Suppressor macrophage treated with lipopolysaccharide for 4 hours (primary cell): ENCODE measurements at regions not wholly inside any gene's neighbourhood (a gene's known extent, or its start where the extent isn't known, plus 50 kb on each side); places are given as distances from the start of the nearest gene placed in this dataset.

Source experiments
- DNase-seq: peaks from one replicate; pipeline ENCODE4 v3.0.0-alpha.2; 2020

DNA sequence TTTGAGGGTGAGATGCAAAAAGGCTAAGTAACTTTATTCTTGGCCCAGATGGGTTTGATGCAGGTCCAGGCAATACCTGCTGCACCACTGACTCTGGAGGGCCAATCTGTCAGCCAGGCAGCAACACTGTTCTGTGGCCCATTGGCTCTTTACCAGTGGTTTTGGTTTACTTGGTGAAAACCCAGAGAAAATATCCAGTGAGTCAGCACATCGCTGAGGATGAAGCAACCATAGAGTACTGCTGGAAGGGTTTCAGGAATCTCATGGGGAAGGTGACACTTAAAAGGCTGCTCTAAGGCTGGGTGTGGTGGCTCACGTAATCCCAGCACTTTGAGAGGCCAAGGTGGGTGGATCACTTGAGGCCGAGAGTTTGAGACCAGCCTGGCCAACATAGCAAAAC is 192.5 kb upstream of the FAM98A start:
- no peak for DNase-seq

DNA sequence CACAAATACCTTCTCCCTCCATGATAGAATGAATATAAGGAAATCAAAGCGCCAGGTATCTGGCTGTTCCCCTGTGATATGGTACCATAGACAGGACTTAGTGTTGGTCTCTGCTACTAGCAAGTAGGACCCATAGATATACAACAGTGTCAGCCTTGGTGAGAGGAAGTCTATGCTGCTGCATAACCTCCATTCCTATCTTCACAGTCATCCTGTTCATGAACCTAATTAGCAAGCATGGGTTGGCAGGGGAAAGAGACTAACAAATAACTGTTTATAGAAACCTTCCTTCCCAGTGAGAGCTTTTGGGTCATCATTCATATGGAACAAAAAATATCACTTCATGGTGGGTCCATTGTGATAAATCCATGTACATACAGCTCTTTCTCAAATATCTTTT is 188.9 kb upstream of the FAM98A start:
- no peak for DNase-seq

DNA sequence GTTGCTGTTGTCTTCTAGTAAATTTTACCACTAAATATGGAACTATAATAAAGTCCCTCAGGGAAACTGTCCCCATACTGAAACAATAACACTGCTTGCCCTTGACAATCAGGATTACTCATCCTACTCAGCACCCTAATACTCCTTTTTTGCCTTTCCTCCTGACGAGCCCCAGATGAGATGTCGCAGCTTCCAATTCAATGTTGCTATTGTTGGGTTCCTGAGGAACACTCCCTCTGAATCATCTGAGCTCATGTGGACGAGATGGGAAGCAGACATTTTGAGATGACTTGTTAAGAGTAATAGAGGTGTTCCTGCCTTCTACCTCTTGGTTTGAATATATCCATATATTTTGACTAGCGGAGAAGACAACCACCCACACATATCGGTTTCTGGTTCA is 187.8 kb upstream of the FAM98A start:
- DNase-seq = no peak

DNA sequence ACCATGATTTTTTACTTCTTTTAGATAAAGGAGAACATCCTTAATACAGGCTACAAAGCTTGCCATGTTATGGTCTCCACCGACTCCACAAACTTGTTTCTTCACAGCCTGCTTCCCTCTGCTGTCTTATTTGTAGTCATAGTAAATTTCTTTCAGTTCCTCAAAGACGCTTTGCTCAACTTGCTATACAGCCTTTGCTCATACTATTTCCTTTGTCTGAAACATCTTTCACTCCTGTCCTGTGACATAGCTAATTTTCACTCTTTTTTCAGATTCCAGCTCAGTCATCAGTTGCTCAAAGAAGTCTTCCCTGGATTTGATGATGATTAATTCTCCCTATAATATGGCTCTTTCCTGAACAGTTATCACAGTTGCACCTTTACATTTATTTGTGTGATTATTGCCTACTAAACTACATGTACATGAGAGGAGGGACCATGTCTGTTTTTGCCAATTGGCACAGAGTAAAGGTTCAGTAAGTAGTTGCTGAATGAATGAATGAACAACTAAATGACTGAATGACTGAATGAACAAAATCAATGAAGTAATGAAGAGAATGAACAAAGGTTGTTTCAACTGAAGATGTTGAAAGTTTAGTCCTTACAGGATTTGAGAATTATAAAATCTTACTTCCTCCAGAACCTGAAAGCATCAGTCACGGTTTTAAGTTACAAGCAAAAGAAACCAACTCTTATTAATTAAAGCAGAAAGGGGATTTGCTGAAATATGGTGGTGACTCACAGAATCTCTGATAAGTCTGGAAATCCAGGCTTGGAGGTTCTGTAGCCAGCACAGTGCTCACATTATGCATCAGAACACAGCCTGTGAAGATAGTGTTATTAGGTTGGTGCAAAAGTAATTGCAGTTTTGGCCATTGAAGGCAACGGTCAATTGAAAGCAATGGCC is 186.4 kb upstream of the FAM98A start:
- DNase-seq = peak; percentile 68

DNA sequence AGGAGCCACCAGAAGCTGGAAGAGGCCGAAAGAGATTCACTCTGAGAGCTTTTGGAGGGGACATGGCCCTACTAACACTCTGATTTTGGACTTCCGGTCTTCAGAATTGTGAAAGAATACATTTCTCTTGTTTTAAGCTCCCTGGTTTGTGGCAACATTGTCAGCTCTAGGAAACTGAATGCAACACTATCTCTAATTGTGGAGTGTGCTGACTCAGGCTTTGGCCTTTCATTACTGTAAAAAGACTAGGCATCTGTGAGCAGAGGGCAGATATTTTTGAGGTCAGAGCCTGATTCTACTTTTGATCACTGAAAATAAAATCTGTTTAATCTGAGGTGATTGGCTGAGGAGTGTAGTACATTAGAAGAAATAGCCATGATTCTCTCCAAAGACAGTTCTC is 185.4 kb upstream of the FAM98A start:
- DNase-seq = peak; percentile 11

DNA sequence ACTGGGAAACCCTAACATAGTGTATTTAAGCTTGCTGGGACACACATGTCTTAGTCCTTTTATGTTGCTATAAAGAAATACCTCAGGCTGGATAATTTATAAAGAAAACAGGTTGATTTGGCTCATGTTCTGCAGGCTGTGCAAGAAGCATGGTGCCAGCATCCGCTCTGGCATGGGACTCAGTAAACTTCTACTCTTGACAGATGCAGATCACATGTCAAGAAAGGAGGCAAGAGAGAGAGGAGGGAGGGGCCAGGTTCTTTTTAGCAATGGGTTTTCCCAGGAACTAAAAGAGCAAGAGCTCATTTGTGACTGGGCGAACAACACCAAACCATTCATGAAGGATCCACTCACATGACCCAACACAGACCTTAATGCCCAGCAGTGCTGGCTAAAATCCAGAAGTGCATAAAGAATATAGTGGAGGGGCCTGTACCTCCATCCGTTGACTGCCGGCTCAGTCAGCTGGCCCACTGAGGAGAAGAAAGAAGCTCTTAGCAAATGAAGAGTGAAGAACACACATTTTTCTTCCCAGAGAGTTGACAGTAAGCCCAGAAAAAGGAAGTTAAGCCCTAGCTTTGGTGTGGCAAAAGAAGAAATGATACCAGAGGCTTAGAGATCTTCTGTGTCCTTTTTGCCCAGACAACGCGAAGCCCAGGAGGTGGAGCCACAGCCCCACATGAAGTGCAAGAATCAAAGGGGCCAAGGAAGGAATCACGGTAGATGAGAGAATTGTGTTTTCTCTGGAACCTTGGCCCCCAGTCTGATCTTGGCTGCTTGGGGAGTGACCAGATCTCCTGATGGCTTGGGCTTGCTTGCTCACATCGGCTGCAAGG is 183.5 kb upstream of the FAM98A start:
- DNase-seq = peak; percentile 47

DNA sequence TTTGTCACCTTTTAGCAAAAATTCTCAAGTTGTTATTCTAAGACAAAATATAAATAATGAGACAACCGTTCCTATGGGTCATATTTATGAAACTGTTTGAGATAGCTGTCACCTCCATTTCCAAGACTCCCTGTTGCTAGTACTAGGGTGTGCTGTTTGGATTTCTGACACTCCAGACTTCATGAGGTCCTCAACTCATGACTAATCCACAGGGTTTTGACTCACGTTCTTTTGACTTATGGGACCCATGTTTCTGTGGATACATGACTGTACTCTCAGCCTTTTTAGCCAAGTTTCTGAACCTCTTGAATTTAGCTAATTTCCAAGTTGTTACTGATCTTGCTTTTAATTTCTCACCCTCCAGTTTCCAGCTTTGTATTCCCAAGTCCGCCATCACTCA is 178.7 kb upstream of the FAM98A start:
- DNase-seq = no peak

DNA sequence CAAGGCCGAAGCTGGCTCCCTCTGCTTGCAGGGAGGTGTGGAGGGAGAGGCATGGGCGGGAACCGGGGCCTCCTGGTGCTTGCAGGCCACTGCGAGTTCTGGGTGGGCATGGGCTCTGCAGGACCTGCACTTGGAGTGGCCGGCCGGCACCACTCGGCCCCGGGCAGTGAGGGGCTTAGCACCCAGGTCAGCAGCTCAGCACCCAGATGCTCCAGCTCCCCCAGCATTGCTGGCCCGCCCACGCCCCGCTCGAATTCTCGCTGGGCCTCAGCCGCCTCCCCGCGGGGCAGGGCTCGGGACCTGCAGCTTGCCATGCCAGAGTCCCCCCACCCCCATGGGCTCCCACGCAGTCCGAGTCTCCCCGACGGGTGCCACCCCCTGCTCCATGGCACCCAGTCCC is 176.2 kb upstream of the FAM98A start:
- no peak for DNase-seq

DNA sequence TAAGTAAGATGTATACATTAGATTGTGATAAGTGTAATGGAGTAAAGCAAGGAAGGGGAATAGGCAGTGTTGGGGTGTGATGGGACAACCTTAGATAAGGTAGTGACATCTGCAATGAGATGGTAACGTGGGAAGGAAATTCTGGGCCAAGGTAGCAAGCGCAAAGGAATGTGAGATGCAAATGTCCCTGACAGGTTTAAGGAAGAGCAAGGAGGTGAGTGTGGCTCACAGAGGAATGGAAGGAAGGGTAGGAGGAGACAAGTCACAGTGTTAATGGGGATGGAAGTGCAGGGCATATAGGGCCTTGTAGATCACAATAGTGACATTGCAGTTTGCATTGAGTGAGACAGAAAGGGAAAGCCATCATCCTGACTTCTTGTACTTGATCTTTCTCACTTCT is 170.9 kb upstream of the FAM98A start:
- no peak for DNase-seq

DNA sequence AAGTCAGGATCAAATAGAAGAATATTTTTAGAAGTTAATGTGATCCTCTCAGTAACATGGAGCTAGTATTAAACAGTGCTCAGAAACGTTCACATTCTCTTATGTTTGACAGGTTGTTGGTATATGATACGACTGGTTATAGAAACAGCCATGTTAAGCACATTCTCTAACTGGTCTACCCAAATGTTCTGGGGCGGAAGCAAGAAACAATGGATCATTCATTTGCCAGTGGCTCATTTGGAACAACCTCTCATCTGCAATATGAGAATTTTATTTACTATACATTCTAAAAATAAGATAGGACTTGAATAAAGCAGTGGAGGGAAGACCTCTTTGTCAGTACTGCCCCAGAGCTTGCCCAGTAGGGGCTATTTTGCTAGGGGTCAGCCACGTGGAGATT is 167.1 kb upstream of the FAM98A start:
- no peak for DNase-seq

DNA sequence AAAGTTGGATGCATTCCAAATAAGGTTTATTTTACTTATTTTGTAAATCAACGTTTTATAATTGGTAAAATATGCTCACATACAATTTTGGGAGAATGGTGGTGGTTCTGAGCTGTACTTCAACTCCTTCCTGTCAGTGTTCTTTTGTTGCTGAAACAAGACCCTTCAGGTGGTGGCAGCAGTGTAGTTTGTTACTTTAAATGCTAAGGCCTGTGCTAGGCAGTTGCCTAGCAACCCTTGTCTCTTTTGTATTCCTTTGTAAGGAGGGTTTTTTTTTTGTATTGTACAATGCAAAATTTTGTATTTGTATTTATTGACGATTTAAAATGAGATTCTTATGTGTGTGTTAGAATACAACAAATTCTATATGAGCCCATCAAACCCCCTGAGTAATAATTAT is 166.0 kb upstream of the FAM98A start:
- DNase-seq = no peak

DNA sequence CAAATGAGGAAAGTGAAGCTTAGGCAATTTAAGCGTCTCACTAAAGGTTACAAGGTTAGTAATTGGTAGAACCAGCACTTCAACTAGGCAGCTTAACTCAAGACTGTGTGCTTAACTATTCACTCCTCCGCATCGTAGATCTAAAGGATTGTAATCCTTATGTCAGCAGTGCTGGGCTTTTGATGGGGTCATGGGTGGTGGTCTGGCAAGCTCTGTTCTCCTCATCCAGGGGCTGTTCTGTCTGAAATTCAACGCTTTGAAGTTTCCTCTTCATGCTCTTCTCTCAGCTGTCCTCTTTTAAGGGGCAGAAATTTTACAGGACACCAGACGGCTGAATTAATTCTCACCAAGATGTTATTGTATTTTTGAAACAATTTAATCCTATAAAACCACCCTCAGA is 165.5 kb upstream of the FAM98A start:
- DNase-seq = no peak

DNA sequence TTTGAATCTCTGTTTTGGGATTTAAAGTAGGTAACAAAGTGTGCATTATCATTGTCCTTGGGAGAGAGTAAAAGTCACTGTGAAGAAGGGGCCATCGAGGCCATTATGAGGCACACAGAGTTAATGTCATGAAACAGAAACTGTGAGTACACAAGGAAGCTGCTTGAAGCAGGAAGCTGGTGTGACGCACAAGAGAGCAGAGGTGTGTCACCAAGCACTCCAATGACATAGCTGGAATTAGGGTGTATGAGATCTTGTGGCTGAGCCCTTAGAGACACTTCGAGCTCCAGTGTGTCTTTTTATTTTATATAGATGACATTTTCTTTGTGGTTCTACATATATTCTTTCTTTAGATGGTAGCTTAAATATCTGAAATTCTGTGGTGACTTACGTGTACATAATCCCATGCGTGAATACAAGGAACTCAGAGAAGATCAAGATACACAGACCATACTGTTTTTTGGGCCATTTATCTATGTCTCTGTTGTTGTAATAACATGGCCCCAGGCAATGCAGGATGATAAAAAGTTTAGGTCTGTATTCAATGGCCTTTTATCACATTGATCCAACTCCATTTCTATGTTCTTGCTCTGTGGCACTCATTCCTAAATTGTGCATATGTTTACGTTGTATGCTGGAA is 164.7 kb upstream of the FAM98A start:
- DNase-seq = no peak

DNA sequence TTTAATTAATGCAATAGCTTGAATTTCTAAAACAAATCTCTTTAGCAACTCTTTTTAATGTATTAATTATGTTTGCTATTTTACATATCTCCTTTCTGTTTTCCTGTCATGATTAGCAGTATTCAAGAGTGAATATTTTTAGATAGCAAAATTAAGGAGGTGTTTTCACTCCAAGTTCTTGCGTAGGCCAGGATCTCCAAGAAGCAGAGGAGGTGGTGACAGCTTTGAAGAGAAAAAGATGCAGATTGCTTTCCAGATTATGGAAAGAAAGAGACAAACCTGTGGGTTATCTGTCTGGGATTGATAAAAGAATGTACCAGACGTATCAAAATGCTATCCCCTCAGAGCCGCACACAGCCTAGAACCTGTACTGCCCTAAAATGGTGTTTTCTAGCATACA is 163.5 kb upstream of the FAM98A start:
- DNase-seq = no peak

DNA sequence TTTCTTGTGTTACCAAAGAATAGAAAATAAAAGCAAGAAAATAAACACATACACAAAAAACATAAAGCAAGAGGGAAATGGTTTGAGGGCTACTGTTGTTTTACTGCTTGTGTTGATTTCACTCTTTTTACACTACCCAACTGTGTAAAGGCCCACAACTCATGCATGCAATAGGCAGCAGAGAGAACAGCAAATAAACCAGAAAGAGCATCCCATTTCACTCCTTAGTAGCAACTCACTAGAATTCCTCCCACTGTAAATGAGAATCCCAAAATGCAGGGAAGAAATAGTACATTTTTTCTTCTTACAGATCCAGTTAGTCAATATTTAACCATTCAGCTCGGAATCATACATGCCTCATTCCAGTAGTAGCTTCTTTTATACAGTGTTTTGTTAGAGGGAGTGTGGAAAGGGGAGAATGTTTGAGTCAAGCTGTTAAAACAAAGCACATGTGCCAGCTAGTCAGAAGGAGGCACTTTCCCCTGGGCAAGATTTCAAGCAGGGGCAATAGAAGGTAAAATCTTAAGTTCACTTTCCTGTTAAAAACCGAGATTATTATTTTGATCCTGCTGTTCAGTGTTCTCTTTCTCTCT is 147.2 kb upstream of the FAM98A start:
- no peak for DNase-seq

DNA sequence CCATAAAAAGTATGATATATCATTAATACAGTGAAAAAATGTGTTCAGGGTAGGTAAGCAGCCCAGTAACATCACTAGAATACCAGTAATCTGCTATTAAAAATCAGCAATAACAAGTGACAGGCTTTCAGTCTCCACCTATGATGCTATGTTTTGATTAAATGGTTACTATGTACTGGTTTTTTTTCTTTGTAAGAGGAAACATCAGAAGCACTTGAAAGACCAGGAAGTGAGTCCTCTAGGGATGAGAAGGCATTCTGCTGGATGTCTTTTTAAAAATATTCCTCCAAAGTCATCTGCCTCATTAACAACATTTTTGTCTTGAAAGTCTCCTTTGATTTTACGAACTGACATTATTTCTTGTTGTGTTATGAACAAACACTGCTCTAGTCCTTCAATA is 136.0 kb upstream of the FAM98A start:
- no peak for DNase-seq

DNA sequence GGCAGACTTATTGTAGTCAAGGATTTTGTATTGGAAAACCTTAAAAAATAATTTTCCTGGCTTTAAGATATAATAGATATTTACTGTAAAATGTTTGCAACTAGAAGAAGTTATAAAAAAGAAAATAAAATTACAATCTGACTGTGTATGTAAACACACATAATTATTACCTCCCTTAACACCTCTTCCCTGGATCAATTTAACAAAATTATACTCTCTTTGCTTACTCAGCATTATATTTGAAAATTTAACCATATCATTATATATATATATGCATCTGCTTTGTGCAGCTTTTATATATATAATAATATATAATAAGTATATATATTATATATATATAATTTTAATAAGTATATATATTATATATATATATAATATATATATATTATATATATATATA is 131.7 kb upstream of the FAM98A start:
- no peak for DNase-seq

DNA sequence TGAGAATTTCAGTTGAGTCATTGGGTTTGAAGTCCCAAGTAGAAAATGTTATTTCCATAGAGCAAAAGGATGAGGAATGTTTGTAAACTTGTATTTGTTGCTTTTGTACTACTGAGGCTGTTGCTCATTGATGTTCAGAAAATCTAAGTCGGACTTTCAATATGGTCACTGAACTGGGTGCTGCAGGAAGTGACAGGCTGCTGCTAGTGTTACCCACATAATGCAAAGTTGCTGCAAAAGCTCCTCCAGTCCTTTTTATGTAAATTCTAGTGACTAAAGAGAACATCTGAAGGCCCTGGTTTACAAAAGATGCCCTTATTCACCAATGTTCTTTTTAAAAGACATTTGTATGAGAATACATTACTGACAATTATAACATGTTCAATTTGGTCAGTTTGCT is 131.1 kb upstream of the FAM98A start:
- no peak for DNase-seq

DNA sequence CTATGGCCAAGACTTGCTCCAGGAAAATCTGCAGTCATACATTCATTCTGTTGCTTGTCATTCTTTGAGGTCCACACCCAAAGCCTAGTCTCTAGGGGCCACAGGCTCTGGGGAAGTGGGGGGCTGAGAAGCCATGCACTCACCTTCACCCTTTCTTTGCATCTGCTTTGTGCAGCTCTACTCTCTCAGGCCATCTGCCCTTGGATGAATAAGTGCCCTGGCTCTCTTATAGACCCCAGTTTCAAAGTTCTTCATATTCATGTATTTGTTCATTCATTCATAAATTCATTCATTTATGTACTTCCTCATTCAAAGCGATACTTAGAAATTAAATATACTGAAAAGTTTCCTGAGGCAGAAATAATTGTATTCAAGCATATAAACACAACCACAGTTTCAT is 130.3 kb upstream of the FAM98A start:
- no peak for DNase-seq

DNA sequence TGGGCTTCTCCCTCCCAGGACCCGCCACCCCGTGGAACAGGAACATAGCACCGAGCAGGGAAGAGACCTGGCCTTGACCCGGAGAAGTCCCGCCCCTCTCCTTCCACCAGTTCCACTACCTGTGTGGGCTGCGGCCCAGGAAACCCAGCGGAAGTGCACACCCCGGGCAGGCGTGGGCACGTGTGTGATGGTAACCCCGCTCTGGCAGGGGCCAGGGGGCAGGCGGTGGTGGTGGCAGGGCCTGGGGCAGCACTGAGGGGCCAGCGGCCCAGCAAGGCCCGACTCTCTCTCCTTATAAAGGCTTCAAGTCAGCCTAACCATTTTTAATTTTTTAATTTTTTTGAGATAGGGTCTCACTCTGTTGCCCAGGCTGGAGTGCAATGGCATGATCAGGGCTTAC is 129.0 kb upstream of the FAM98A start:
- DNase-seq = no peak

DNA sequence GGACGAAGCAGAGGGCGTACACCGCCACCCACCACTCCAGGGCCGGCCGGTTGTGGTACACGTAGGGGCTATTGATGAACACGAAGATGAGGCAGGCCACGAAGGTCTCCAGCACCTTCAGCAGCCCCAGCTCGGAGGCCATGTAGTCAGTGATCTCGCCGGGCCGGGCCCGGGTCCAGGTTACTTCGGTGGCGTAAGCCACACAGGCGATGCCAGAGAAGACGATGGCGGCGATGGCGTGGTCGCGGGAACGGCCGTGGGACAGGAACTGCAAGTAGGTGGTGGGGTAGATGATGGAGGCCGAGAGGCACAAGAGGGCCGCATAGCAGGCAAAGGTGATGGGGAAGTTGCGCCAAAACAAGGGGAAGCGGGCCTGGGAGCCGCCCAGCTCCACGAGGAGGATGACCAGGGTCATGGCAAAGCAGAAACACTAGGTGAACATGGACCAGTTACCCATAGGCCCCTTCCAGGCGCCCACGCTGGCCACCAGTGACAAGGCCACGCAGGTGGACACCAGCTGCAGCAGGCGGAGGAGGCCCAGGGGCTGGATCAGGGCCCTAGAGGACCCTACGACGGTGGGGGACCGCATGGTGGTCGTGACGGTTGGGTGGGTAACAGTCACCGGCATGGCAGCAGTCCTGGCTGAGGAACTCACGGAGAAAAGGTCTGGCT is 128.4 kb upstream of the FAM98A start:
- DNase-seq = no peak

DNA sequence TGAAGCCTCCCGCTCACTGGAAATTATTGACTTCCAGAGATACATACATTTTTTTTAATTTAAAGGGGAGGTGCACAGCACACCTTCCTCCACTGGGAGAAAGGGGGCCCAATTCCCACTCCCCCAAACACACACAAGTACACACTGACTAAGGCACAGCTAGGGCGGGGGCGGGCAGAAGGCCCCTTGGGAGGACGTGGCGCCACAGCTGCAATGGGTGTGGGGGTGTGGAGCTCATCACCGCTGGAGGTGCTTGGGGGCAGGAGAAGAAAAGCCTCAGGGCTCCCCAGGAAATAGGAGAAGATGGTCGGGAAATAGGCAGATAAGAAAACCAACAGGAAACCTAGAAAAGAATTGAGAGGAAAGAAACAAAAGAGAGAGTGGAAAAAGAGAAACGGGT is 127.3 kb upstream of the FAM98A start:
- DNase-seq = no peak

DNA sequence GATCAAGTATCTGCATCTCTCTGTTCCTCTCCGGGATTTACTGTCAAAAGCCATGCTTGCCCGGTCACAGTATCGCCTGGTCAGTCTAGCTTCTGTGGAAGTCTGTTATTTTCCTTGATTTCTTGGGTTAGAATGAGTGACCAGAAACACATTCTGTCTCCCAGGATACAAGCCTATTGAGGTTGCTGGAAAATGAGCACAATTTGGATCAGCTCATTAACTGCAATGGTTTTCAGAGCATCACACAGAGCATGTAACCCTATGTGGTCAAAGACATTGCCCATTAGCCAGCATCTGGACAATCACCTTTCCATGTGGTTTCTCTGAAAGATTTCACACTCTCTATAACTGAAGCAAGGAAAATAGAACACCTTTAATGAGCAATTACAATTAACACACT is 124.2 kb upstream of the FAM98A start:
- DNase-seq = no peak
